ENCODE measurements at regions not wholly inside any gene's neighbourhood (a gene's known extent, or its start where the extent isn't known, plus 50 kb on each side); places are given as distances from the start of the nearest gene placed in this dataset.
A peak's percentile ranks its signal among the peaks of the same experiment; 100 is the strongest.
"Not testable (repeated sequence)": the region's sequence is repeated elsewhere in the genome, so short reads cannot be mapped to it uniquely, and the experiment has no call there.

DNA sequence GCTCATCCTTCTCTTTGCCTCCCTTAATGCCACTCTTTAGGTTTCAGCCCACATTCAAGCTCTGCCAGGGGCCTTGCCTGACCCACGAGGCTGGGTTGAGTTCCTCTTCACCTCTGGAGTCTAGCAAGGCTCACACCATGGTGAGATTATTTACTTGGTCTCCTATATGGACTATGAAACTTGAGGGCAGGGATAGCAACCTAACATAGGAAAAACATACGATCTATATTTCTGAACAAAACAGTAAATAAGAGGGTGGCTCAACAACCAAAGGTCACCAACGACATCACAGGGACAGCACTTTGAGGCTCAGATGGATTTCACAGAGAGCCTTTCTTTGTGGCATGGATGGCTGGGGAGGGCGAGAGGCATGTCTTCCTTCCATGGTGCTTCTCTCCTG, 197.0 kb downstream of the MAF start:
- no peak for DNase-seq

- DNase-seq, result no peak
These were observed 197.6 kb downstream of the MAF start for GRCh38 chr16:79402920-79403319.

DNA sequence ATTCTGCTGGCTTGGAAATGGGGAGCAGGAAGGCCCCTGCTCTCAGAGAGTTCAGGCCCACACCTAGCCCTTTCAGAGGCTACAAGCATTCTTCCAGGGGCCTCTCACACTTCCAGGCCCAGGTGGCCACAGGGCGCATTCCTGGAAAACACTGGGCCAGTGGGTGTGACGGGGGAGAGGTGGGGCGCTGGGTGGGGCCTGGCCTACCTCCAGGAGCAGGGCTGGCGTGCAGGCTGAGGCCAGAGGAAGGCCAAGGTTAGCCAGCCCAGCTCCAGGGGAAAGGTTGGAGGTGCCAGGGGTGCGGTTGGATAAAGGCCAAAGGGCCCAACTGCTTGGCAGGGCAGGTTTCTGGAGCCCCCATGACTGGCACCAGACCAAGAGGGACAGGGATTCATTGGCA, 198.2 kb downstream of the MAF start:
- DNase-seq, result no peak

- DNase-seq, result no peak
These were observed 198.8 kb downstream of the MAF start for GRCh38 chr16:79401782-79402181.

DNA sequence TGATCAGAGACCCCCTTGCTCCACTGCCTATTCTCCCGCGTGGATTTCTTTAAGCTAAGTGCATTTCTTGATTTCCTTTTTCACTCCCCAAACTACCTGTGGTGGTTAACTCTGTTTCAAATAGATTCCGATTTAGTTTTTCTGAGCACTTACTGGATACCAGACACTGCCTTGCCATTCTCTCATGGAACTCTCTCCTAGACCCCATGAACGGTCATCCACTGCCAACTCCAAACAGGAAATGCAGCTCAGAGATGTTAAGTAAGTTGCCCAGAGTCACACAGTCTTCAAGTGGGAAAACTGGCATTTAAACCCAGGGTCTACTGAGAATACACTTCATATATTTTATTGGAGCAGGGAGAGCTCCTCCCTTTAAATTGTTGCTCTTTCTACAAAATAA, 199.4 kb downstream of the MAF start:
- no peak for DNase-seq

DNA sequence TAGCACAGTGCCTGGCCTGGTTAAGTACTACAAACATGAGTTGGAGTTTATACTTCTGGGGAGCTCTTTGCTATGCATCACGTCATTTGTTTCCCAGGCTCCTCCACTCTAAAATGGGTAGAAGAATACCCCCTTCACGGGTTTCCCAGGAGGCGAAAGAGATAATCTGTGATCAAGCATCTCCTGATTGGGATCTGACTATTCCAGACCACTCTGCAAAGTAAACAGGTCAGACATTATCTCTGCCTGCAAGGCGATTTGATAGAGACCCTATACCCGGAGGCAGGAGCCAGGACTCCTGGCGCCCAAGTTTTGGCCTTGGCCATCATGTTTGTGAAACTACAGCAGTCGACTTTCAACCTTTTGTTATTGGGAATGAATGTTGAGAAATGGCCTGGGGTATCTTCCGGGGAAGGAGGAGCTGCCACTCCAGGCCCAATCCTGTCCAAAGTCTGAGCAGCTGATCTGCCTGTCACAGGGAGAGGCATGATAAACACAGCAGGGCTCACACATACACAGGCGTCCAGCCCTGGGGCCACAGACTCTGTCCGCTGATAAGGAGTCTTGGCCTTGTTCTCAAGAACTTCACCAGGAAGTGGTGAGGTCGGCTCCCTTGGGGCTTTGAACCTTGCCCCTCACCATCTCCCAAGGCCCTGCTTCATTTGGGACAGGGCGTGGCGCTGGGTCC, 199.9 kb downstream of the MAF start:
- DNase-seq, result no peak

DNA sequence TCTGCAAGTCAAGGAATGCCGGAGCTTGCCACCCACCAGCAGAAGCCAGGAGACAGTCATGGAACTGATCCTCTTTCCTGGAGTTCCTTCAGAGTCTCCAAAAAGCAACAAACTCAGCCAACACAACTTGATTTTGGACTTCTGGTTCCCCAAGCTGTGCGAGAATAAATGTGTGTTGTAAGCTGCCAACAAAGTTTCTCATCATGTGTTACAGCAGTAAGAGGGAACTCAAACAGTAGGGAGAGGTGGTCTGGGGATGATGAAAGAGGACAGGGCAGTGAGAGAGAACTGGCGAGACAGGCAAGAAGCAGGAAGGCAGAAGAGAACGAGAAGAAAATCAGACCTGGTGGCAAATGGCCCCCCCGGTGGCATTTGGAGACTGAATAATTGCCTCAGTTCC, 204.9 kb downstream of the MAF start:
- no peak for DNase-seq

DNA sequence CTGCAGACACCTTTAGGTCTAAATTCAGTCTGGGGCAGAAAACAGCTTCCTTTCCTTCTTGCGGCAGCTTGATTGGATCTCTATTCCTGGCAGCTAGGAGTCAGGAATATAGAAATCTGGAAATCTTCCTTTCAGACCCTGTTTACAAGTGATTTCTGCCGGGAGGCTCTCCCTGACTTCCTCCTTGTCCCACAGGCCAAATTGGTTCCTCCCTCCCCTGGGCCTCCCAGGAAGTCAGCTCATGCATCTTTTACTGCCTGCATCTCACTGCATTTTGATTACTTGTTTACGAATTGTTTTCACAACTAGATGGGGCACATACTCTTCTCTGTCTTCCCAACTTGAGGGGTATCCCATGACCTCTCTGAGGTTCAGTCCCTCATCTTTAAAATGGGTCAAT, 206.3 kb downstream of the MAF start:
- DNase-seq, result no peak

GRCh38 chr16:79393564-79393963, 207.0 kb downstream of the MAF start:
- no peak for DNase-seq

DNA sequence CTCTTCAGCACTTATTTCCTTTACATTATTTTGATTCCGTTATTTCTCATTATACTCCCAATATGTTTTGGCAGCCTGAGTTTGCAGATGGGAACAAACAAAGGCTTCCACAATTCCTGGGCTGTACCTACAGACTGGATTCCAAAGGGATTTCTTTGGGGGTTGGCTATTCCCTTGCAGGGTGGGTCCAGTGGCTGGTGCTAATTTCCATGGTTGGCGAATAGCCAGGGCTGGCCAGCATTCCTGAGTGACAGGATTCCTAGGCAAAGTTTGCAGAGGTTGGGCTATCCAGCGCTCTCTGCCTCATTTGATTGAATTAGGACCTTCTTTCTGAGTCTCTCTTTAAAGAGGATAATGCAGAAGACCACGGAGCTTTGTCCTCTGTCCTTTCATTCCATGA, 207.4 kb downstream of the MAF start:
- no peak for DNase-seq

- DNase-seq, result no peak
These were observed 208.5 kb downstream of the MAF start for GRCh38 chr16:79392081-79392480.

DNA sequence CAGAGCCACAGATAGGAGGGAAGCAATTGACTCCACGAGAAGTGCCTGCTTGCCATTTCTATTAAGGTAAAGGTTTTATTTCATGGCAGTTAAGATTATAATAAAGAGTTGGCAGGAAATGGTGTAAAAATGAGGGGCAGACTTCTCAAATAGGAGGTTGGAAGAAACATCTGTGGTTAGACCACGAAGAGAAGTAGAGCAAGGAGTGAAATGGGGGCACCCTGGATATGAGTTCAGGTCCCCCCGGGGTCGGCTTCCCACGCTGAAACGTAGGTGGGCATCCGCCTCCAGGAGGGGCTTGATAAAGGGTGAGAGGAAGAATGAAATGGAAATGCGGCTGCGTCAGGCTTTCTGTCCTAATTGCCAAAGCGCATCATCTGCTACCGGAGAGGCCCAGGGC, 209.1 kb downstream of the MAF start:
- no peak for DNase-seq

DNA sequence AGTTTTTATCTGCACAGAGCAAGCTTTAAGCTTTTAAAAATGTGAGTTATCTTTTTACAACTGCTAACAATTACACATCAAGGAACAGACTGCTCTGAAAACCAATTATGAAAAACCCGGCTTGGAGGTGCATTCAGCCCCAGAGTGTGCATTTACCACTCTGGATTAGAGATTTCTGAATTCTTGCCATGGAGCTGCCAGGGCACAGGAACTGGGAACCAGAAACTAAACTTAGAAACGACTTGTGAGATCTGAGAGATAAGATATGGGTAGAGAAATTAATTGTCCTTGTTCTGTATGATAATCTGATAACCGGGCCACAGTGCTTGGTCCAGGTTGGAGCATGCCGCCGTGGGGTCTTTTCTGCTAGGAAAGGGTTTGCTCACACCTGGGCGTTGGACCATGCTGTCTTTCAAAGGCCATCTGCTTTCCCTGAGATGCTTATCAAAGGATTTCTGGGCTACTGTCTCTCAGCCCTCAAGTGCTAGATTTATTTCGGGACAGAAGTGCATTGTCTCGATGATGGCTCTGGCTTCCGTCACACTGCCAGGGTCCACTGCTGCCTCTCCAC, 210.0 kb downstream of the MAF start:
- no peak for DNase-seq

- no peak for DNase-seq
These were observed 212.1 kb downstream of the MAF start for GRCh38 chr16:79388396-79388795.

GRCh38 chr16:79386299-79386698, 214.2 kb downstream of the MAF start:
- no peak for DNase-seq

GRCh38 chr16:79381603-79382042, 218.9 kb downstream of the MAF start:
- no peak for DNase-seq

GRCh38 chr16:79380995-79381602, 219.4 kb downstream of the MAF start:
- peak; percentile 7 for DNase-seq

GRCh38 chr16:79379095-79379494, 221.4 kb downstream of the MAF start:
- no peak for DNase-seq

- DNase-seq, result not testable (repeated sequence)
These were observed 223.5 kb downstream of the MAF start for GRCh38 chr16:79377082-79377481.

DNA sequence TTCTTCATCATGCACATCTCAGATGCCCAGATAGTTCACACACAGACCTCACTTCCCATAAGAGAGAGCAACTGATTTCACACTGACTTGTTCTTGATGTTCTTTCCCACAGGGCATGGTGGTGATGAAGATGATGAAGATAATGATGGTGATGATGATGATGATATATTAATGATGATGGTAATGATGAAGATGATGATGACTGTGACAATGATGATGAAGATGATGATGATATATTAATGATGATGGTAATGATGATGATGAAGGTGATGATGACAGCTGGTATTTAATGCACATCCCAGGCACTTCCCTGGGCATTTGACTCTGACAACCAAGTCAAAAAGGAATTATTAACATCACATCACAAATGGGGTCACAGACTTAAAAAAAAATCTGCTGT, 225.2 kb downstream of the MAF start:
- DNase-seq, result no peak

DNA sequence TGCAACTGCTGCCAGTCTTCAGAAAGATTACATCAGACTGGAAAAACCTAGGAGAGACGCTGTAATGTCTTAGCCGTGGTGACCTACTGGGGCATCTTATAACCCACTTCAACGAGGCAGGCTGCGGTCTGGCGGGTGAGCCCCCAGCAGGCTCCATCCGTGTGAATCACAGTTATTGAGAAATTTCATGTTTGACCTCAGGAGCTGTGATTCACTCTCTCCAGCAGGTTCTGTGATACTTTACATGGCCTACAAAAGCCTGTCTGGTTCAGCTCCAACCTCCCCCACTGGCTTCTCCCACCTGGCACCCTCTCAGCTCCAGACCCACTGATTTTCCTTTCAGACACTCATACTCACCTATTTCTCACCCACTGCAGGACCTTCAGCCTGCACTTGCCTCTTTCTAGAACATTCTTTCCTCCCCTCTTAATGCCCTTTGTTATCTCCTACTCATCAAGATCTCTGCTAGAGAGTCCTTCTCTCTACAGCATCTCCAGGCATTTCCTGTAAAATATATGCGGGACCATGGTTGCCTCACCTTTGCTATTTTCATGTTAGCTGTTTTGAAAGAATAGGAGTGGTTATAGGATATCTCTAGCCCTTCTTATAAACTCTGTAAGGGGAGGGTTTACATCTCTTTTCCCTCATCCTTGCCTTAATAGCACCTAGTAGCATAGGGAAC, 227.9 kb downstream of the MAF start:
- peak; percentile 53 for DNase-seq

DNA sequence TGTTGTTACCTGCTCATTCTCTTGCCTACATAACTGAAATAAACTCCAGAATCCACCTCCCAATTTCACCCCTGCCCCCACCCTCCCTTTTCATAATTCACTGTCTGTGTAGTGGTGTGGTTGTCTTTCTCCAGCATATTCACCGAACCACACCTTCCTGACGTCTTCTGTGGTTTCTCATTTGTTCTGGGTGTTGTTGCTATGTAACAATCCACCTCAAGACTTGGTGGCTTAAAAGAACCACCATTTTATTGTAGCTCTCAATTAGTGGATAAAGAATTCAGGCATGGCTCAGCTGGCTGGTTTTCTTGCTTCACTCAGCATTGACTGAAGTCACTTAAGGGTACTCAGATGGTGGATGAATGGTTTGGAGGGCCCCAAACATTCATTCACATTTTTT, 229.8 kb downstream of the MAF start:
- no peak for DNase-seq

GRCh38 chr16:79369796-79370195, 230.7 kb downstream of the MAF start:
- DNase-seq, result no peak

GRCh38 chr16:79367822-79368221, 232.7 kb downstream of the MAF start:
- no peak for DNase-seq
